ENCODE measurements at regions not wholly inside any gene's neighbourhood (a gene's known extent, or its start where the extent isn't known, plus 50 kb on each side); places are given as distances from the start of the nearest gene placed in this dataset.

- FAIRE-seq, result no peak
- Histone ChIP-seq H3K36me3 (ENCODE audit: control insufficient read depth in 2 of 2, extremely low read depth in 1 of 2, insufficient read depth in 2 of 2, low read length in 2 of 2) (no peaks in the 10 kb centered on the region), H4K20me1 (ENCODE audit: control insufficient read depth, extremely low read depth, insufficient read depth, low read length) (no peaks in the 10 kb centered on the region), H3K9ac (ENCODE audit: control insufficient read depth, extremely low read depth, insufficient read depth, low read length) (no peak overlapping the region), H3K4me1 (ENCODE audit: control insufficient read depth, extremely low read depth, insufficient read depth, low read length) (no peaks in the 10 kb centered on the region), H3K27me3 (ENCODE audit: control insufficient read depth, extremely low read depth, insufficient read depth, low read length) (no peaks in the 10 kb centered on the region), H3K9me1 (ENCODE audit: control insufficient read depth, extremely low read depth, insufficient read depth, low read length) (no peaks in the 10 kb centered on the region), H3K79me2 (ENCODE audit: control insufficient read depth, insufficient read depth, low read length) (no peaks in the 10 kb centered on the region), H3K4me3 (ENCODE audit: control insufficient read depth in 2 of 3, extremely low read depth in 1 of 3, insufficient read depth in 2 of 3, low read depth in 1 of 3, low read length in 3 of 3) (no peak overlapping the region), H3K27ac (ENCODE audit: control insufficient read depth, insufficient read depth, low read length) (no peak overlapping the region), H2AFZ (ENCODE audit: control insufficient read depth, low read length) (no peak overlapping the region), H3K4me2 (ENCODE audit: control insufficient read depth, extremely low read depth, insufficient read depth, low read depth, low read length) (no peak overlapping the region), H3K9me3 (ENCODE audit: control insufficient read depth, low read depth, low read length) (no peaks in the 10 kb centered on the region)
- TF ChIP-seq EZH2 (IDR thresholded peaks at IDR 0.05; ENCODE audit: low read length), result no peak
- no peak for TF ChIP-seq CTCF (optimal IDR thresholded peaks at IDR 0.05 in 1 of 3, IDR thresholded peaks at IDR 0.05 in 1 of 3, conservative IDR thresholded peaks at IDR 0.05 in 1 of 3; ENCODE audit: extremely low read depth in 1 of 3, insufficient read depth in 2 of 3, low read length in 3 of 3)
- dilution Hi-C loops (cut with MboI; ENCODE audit: extremely low pct_ligation_motif_present, low sequenced_read_pairs), result no loop called here
- DNase-seq (ENCODE audit: low read depth, low spot score), result no peak
These were observed 157.8 kb downstream of the TNFSF13B start for GRCh38 chr13:108427355-108427754.

- dilution Hi-C loops (cut with MboI; ENCODE audit: extremely low pct_ligation_motif_present, low sequenced_read_pairs), result no loop called here
- Histone ChIP-seq H3K27ac (ENCODE audit: control insufficient read depth, insufficient read depth, low read length) (no peak overlapping the region), H3K9ac (ENCODE audit: control insufficient read depth, extremely low read depth, insufficient read depth, low read length) (no peak overlapping the region), H3K9me1 (ENCODE audit: control insufficient read depth, extremely low read depth, insufficient read depth, low read length) (no peaks in the 10 kb centered on the region), H3K4me1 (ENCODE audit: control insufficient read depth, extremely low read depth, insufficient read depth, low read length) (no peaks in the 10 kb centered on the region), H4K20me1 (ENCODE audit: control insufficient read depth, extremely low read depth, insufficient read depth, low read length) (no peaks in the 10 kb centered on the region), H3K36me3 (ENCODE audit: control insufficient read depth in 2 of 2, extremely low read depth in 1 of 2, insufficient read depth in 2 of 2, low read length in 2 of 2) (no peaks in the 10 kb centered on the region), H3K4me3 (ENCODE audit: control insufficient read depth in 2 of 3, extremely low read depth in 1 of 3, insufficient read depth in 2 of 3, low read depth in 1 of 3, low read length in 3 of 3) (no peak overlapping the region), H3K9me3 (ENCODE audit: control insufficient read depth, low read depth, low read length) (no peaks in the 10 kb centered on the region), H3K79me2 (ENCODE audit: control insufficient read depth, insufficient read depth, low read length) (no peaks in the 10 kb centered on the region), H3K27me3 (ENCODE audit: control insufficient read depth, extremely low read depth, insufficient read depth, low read length) (no peaks in the 10 kb centered on the region), H3K4me2 (ENCODE audit: control insufficient read depth, extremely low read depth, insufficient read depth, low read depth, low read length) (no peak overlapping the region), H2AFZ (ENCODE audit: control insufficient read depth, low read length) (no peak overlapping the region)
- TF ChIP-seq CTCF (optimal IDR thresholded peaks at IDR 0.05 in 1 of 3, IDR thresholded peaks at IDR 0.05 in 1 of 3, conservative IDR thresholded peaks at IDR 0.05 in 1 of 3; ENCODE audit: extremely low read depth in 1 of 3, insufficient read depth in 2 of 3, low read length in 3 of 3) (no peak), EZH2 (IDR thresholded peaks at IDR 0.05; ENCODE audit: low read length) (no peak)
- DNase-seq (ENCODE audit: low read depth, low spot score) (no peak), FAIRE-seq (no peak)
These were observed 159.2 kb downstream of the TNFSF13B start for GRCh38 chr13:108428691-108429090.

Measured in keratinocyte (primary cell).